Mesendoderm (in vitro differentiated cells): ENCODE measurements at regions not wholly inside any gene's neighbourhood (a gene's known extent, or its start where the extent isn't known, plus 50 kb on each side); places are given as distances from the start of the nearest gene placed in this dataset.

ENCODE experiments used
- DNase-seq: peaks from one replicate; pipeline ENCODE4 v3.0.0; 2013
- H2AK5ac ChIP-seq: 2 replicates; pipeline ENCODE4 v1.6.1; 2013; ENCODE audit warnings: low read length, inconsistent platforms
- H2BK120ac ChIP-seq: 2 replicates; pipeline ENCODE4 v1.6.1; 2013; ENCODE audit warnings: low read depth, mild to moderate bottlenecking, low read length, moderate library complexity, mixed read lengths
- H2BK15ac ChIP-seq: replicated peaks from 2 replicates; pipeline ENCODE4 v1.6.1; 2013; ENCODE audit warnings: low read depth, mild to moderate bottlenecking, moderate library complexity
- H2BK5ac ChIP-seq: 2 replicates; pipeline ENCODE4 v1.6.1; 2013; ENCODE audit warnings: low read length, inconsistent platforms
- H3K18ac ChIP-seq: 2 replicates; pipeline ENCODE4 v1.6.1; 2013; ENCODE audit warnings: mild to moderate bottlenecking, low read length, mixed read lengths
- H3K23ac ChIP-seq: one replicate; pipeline ENCODE4 v1.6.1; 2013; ENCODE audit warnings: low read length
- H3K27ac ChIP-seq: 2 replicates; pipeline ENCODE4 v1.5.1; 2013; ENCODE audit warnings: low read depth, mild to moderate bottlenecking, inconsistent platforms, low read length, moderate library complexity
- H3K27me3 ChIP-seq: 2 replicates; pipeline ENCODE4 v1.6.1; 2013; ENCODE audit warnings: low read length, control low read depth, mild to moderate bottlenecking, inconsistent platforms; ENCODE audit not compliant: insufficient read depth, poor library complexity
- H3K36me3 ChIP-seq: 2 replicates; pipeline ENCODE4 v1.6.1; 2013; ENCODE audit warnings: low read length, inconsistent platforms; ENCODE audit not compliant: control insufficient read depth, insufficient read depth
- H3K4ac ChIP-seq: one replicate; pipeline ENCODE4 v1.6.1; 2013; ENCODE audit warnings: low read depth, mild to moderate bottlenecking, low read length, moderate library complexity
- H3K4me1 ChIP-seq: 2 replicates; pipeline ENCODE4 v1.6.1; 2013; ENCODE audit warnings: low read depth, low read length, inconsistent platforms; ENCODE audit not compliant: control insufficient read depth
- H3K4me2 ChIP-seq: 2 replicates; pipeline ENCODE4 v1.6.1; 2013; ENCODE audit warnings: low read length
- H3K4me3 ChIP-seq: 2 replicates; pipeline ENCODE4 v1.5.1; 2013; ENCODE audit warnings: mild to moderate bottlenecking, low read length
- H3K56ac ChIP-seq: one replicate; pipeline ENCODE4 v1.6.1; 2013; ENCODE audit warnings: low read length
- H3K79me1 ChIP-seq: 2 replicates; pipeline ENCODE4 v1.6.1; 2013; ENCODE audit warnings: low read length, inconsistent platforms
- H3K79me2 ChIP-seq: 2 replicates; pipeline ENCODE4 v1.6.1; 2013; ENCODE audit warnings: mild to moderate bottlenecking, low read length; ENCODE audit not compliant: control insufficient read depth, insufficient read depth
- H3K9ac ChIP-seq: 2 replicates; pipeline ENCODE4 v1.6.1; 2013; ENCODE audit warnings: low read length, inconsistent platforms
- H4K5ac ChIP-seq: one replicate; pipeline ENCODE4 v1.6.1; 2013; ENCODE audit warnings: low read length
- H4K8ac ChIP-seq: one replicate; pipeline ENCODE4 v1.6.1; 2013; ENCODE audit warnings: low read depth, mild to moderate bottlenecking, control low read depth, low read length, moderate library complexity
- WGBS: extraction: QIAGEN DNeasy Blood & Tissue Kit; methylation state at CpG from one replicate; pipeline ENCODE4 v1.1.7; 2013; ENCODE audit warnings: low lambda C conversion rate, missing lambda C conversion rate; ENCODE audit not compliant: insufficient coverage; ENCODE audit errors: extremely low coverage; 5-methylcytosine and 5-hydroxymethylcytosine counted together

DNA sequence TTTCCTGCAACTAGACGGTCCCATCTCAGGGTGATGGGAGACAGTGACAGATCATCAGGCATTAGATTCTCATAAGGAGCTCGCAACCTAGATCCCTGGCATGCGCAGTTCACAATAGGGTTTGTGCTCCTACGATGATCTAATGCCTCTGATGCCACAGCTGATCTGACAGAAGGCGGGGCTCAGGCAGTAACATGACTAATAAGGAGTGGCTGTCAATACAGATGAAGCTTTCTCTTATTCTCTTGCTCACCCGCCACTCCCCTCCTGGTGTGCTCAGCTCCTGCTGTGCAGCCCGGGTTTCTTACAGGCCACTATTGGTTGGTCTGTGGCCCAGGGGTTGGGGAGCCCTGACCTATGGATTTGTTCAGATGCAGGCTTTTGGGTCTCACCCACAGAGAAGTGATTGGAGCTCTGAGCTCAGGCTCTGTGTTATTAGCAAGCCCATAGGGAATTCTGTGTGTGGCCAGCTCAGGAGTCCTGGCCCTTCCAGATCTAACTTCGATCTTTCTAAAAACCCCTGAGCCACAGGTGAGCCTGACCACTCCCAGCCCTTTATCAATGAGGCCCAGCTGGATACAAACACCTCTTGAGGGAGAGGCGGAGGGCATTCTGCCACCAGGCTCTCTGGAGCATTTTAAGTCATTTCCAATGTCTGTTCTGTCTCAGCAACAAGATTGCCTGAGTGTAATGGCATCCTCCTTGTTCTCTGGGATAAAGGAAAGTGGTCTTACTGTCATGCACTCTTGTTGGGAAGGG, 351.8 kb downstream of the BUD13 start:
- WGBS, result no CpG with 5 or more reads among the region's 9 CpGs
- no peak overlapping the region for H3K56ac ChIP-seq
- no peaks in the 10 kb centered on the region for H3K79me2 ChIP-seq
- no peak overlapping the region for H2BK15ac ChIP-seq
- no peak overlapping the region for H3K9ac ChIP-seq
- no peak overlapping the region for H3K23ac ChIP-seq
- no peak overlapping the region for H3K4me3 ChIP-seq
- H3K18ac ChIP-seq, result no peak overlapping the region
- H2BK5ac ChIP-seq, result no peak overlapping the region
- H3K27ac ChIP-seq, result no peak overlapping the region
- no peaks in the 10 kb centered on the region for H3K36me3 ChIP-seq
- H2BK120ac ChIP-seq, result no peak overlapping the region
- H4K8ac ChIP-seq, result no peak overlapping the region
- no peak overlapping the region for H3K4me2 ChIP-seq
- H4K5ac ChIP-seq, result no peak overlapping the region
- H3K4ac ChIP-seq, result no peak overlapping the region
- no peaks in the 10 kb centered on the region for H3K79me1 ChIP-seq
- peaks cover 10% of the 10 kb centered on the region for H3K4me1 ChIP-seq
- H3K27me3 ChIP-seq, result no peaks in the 10 kb centered on the region
- no peak overlapping the region for H2AK5ac ChIP-seq
- DNase-seq, result peak; percentile 63

DNA sequence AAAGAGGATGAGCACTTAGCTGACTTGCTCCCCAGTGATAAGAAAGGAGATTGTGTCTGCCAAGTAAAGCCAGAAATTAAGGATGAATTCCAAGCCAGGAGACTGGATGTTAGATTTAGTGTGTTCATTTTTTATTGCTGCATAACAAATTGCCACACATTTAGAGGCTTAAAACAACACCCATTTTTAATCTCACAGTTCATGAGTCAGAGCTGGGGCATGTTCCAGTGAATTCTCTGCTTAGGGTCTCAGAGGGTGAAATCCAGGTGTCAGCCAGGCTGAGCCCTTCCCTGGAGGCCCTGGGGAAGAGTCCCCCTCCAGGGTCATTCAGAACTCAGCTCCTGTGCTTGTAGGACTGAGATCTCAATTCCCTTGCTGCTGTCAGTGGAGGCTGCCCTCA, 352.8 kb downstream of the BUD13 start:
- H2BK15ac ChIP-seq, result no peak overlapping the region
- no peak for DNase-seq
- no peak overlapping the region for H3K18ac ChIP-seq
- no peak overlapping the region for H3K9ac ChIP-seq
- H3K56ac ChIP-seq, result no peak overlapping the region
- no peaks in the 10 kb centered on the region for H3K79me1 ChIP-seq
- H3K4me1 ChIP-seq, result peaks cover 10% of the 10 kb centered on the region
- no peak overlapping the region for H2BK5ac ChIP-seq
- no peak overlapping the region for H3K4ac ChIP-seq
- H3K27ac ChIP-seq, result no peak overlapping the region
- H2BK120ac ChIP-seq, result no peak overlapping the region
- H3K23ac ChIP-seq, result no peak overlapping the region
- H3K79me2 ChIP-seq, result no peaks in the 10 kb centered on the region
- H2AK5ac ChIP-seq, result no peak overlapping the region
- H4K5ac ChIP-seq, result no peak overlapping the region
- H3K36me3 ChIP-seq, result no peaks in the 10 kb centered on the region
- H3K4me3 ChIP-seq, result no peak overlapping the region
- H3K27me3 ChIP-seq, result no peaks in the 10 kb centered on the region
- no peak overlapping the region for H3K4me2 ChIP-seq
- H4K8ac ChIP-seq, result no peak overlapping the region

DNA sequence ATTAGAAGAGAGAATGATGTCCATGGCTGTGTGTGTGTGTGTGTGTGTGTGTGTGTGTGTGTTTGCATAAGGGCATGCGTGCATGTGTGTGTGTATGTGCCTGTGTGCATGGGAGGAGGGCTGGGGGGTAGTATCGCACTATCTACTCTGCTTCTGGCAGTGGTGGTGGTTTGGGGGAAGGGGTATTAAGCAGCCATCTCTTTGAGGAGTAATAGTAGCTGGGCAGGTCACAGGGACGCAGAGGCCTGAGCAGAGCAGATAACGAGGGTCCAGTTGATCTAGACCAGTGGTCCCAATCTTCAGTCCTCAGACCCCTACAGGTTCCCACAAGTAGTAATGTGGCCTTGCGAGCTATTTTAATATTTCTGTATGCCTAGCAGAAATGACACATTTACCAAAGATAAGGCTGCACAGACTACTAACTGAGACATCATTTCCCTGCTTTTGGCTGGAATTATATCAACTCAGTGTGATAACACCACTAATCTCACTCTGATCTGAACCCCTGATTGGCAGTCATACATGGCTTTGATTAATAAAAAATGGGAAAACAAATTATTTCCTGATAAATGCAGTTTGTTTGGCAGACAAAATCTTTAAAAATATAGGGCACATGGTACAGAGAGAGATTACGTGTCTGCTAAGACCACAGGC, 354.3 kb downstream of the BUD13 start:
- Histone ChIP-seq H3K9ac (no peak overlapping the region), H2BK5ac (no peak overlapping the region), H3K79me2 (no peaks in the 10 kb centered on the region), H3K79me1 (no peaks in the 10 kb centered on the region), H3K18ac (no peak overlapping the region), H3K36me3 (no peaks in the 10 kb centered on the region), H3K56ac (no peak overlapping the region), H2AK5ac (no peak overlapping the region), H3K4ac (no peak overlapping the region), H3K4me1 (peaks cover 9% of the 10 kb centered on the region), H3K27ac (no peak overlapping the region), H2BK120ac (no peak overlapping the region), H3K23ac (no peak overlapping the region), H2BK15ac (no peak overlapping the region), H4K5ac (no peak overlapping the region), H3K4me2 (no peak overlapping the region), H4K8ac (no peak overlapping the region), H3K27me3 (no peaks in the 10 kb centered on the region), H3K4me3 (no peak overlapping the region)
- DNase-seq, result no peak
- no CpG with 5 or more reads among the region's 6 CpGs for WGBS

DNA sequence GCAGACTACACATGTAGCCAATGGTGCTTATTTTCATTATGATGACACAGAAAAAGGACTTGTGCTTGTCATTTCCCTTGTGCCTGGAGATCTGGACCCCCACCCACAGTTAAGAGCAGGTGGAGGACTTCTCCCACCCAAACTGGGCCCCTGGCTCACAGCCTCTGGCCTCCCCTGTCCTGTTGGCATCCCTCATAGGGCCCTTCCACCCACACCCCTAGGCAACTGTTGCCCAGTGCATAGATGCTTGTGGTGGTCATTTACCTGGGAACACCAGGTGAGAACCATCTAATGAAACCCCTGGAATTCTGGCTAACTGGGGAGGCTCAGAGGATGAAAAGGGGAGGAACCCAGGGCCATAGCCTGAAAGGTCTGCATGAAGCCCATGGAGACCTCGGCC, 355.9 kb downstream of the BUD13 start:
- H3K4me3 ChIP-seq, result no peak overlapping the region
- H3K56ac ChIP-seq, result no peak overlapping the region
- no peaks in the 10 kb centered on the region for H3K36me3 ChIP-seq
- H3K4me2 ChIP-seq, result no peak overlapping the region
- H2BK15ac ChIP-seq, result no peak overlapping the region
- no CpG with 5 or more reads among the region's 1 CpG for WGBS
- no peak overlapping the region for H3K18ac ChIP-seq
- H3K79me1 ChIP-seq, result no peaks in the 10 kb centered on the region
- DNase-seq, result no peak
- H3K23ac ChIP-seq, result no peak overlapping the region
- H3K4me1 ChIP-seq, result peaks cover 5% of the 10 kb centered on the region
- no peak overlapping the region for H3K4ac ChIP-seq
- no peak overlapping the region for H2BK120ac ChIP-seq
- no peak overlapping the region for H3K27ac ChIP-seq
- H3K9ac ChIP-seq, result no peak overlapping the region
- no peak overlapping the region for H4K8ac ChIP-seq
- H4K5ac ChIP-seq, result no peak overlapping the region
- no peak overlapping the region for H2BK5ac ChIP-seq
- H3K79me2 ChIP-seq, result no peaks in the 10 kb centered on the region
- no peak overlapping the region for H2AK5ac ChIP-seq
- H3K27me3 ChIP-seq, result no peaks in the 10 kb centered on the region

DNA sequence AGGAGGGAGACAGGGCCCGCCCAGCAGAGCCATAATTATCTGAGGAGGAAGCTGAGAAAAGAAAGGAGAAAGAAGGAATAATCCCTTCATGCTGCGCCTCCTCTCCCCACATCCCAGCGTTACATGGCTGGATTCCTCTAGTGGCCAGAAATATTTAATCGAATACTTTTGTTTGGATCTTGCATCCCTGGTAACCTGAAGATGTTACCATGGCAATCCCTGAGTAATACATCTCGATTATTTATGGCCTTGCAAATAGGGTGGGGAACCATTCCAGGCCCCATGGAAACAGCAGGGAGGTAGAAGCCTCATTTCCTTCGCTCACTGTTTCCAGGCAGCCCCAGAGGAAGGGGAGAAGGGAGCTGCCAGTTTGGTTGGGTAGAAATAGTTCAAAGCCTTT, 357.7 kb downstream of the BUD13 start:
- Histone ChIP-seq H3K9ac (no peak overlapping the region), H4K8ac (no peak overlapping the region), H3K56ac (no peak overlapping the region), H2BK120ac (no peak overlapping the region), H3K4me1 (no peaks in the 10 kb centered on the region), H3K4ac (no peak overlapping the region), H3K23ac (no peak overlapping the region), H3K18ac (no peak overlapping the region), H3K79me1 (no peaks in the 10 kb centered on the region), H3K36me3 (no peaks in the 10 kb centered on the region), H4K5ac (no peak overlapping the region), H2BK5ac (no peak overlapping the region), H3K79me2 (no peaks in the 10 kb centered on the region), H3K4me2 (no peak overlapping the region), H2BK15ac (no peak overlapping the region), H3K27me3 (no peaks in the 10 kb centered on the region), H3K27ac (no peak overlapping the region), H2AK5ac (no peak overlapping the region), H3K4me3 (no peak overlapping the region)
- peak; percentile 91 for DNase-seq
- no CpG with 5 or more reads among the region's 6 CpGs for WGBS
